Psoas muscle (tissue), 7 donors: ENCODE measurements at regions not wholly inside any gene's neighbourhood (a gene's known extent, or its start where the extent isn't known, plus 50 kb on each side); places are given as distances from the start of the nearest gene placed in this dataset.

ENCODE experiments used
- ATAC-seq, 4 donors: fragments of 200-7000 bp; cut with Tn5 transposase; one replicate each; pipeline ENCODE4 v1.9.1; 2020; ENCODE audit warnings: moderate library complexity in 3 of 4, mild to moderate bottlenecking in 2 of 4
- DNase-seq, 2 donors: peaks; one replicate each; pipeline ENCODE4 v3.0.0-alpha.2; 2020
- H3K27ac ChIP-seq: fragments of 200-600 bp; one replicate; pipeline ENCODE4 v1.8.0; 2022
- H3K27me3 ChIP-seq, 3 donors: fragments of 200-600 bp in 1 of 3; one replicate each; pipeline versions ENCODE4 v1.6.1 to v1.8.0; 2013 to 2022; ENCODE audit warnings: low read length in 2 of 3, mild to moderate bottlenecking in 2 of 3, moderate library complexity in 1 of 3; ENCODE audit not compliant: insufficient read depth in 3 of 3
- H3K36me3 ChIP-seq, 2 donors: fragments of 200-600 bp in 1 of 2; one replicate each; pipeline versions ENCODE4 v1.6.1 to v1.8.0; 2013 to 2022; ENCODE audit warnings: low read depth in 1 of 2, mild to moderate bottlenecking in 1 of 2, moderate library complexity in 1 of 2; ENCODE audit not compliant: insufficient read depth in 1 of 2
- H3K4me1 ChIP-seq: fragments of 200-600 bp; one replicate; pipeline ENCODE4 v1.8.0; 2022
- H3K4me3 ChIP-seq: fragments of 200-600 bp; one replicate; pipeline ENCODE4 v1.8.0; 2022; ENCODE audit warnings: mild to moderate bottlenecking
- H3K9me3 ChIP-seq: fragments of 200-600 bp; one replicate; pipeline ENCODE4 v1.8.0; 2022
- CTCF ChIP-seq: fragments of 200-600 bp; IDR thresholded peaks from one replicate; pipeline ENCODE4 v1.8.0; 2022; ENCODE audit warnings: antibody characterized with exemption
- WGBS, 3 donors: extraction: QIAGEN DNeasy Blood & Tissue Kit; methylation state at CpG; one replicate each; pipeline versions ENCODE4 v1.1.6 to v1.1.7; 2013; 5-methylcytosine and 5-hydroxymethylcytosine counted together
- intact Hi-C, 2 donors: fragments of 100-400 bp; cut with DNase I; formaldehyde crosslinking; loops; one replicate each; pipeline versions ENCODE4 v1.11.0 to v1.14.2; 2022
- donor health status: healthy with polysubstance abuse.
- donor health status: DM: no; HTN: no; CAD: no; lungs with moderate emphysema.
- donor health status: Bipolar disorder and iron deficiency.
- donor health status: healthy.
- donor health status: DM: yes; HTN: yes; CAD: no.
- donor health status: DM: no; HTN: no; CAD: no.
- donor health status: DM: yes; HTN: yes; CAD: no.

GRCh38 chr5:167406513-167406912 lies 884.9 kb upstream of the WWC1 start:
- TF ChIP-seq CTCF: no peak
- H3K9me3 ChIP-seq: no peaks in the 10 kb centered on the region

GRCh38 chr5:167412556-167412955 lies 878.9 kb upstream of the WWC1 start:
- Histone ChIP-seq H3K4me3 (no peak overlapping the region), H3K4me1 (no peaks in the 10 kb centered on the region), H3K27ac (no peak overlapping the region), H3K36me3 (no peaks in the 10 kb centered on the region), H3K9me3 (no peaks in the 10 kb centered on the region), H3K27me3 (no peaks in the 10 kb centered on the region)
- ATAC-seq: no peak
- DNase-seq: no peak
- TF ChIP-seq CTCF: no peak
- intact Hi-C loops: no loop called here
- WGBS, 3 donors: 68 to 82% (median 71%) methylated on average over 1 of the region's 1 CpG

More at GRCh38 chr5:167406513-167406912, 884.9 kb upstream of the WWC1 start:
- intact Hi-C loops: no loop called here
- no peak for ATAC-seq
- Histone ChIP-seq H3K27me3 (no peaks in the 10 kb centered on the region), H3K27ac (no peak overlapping the region), H3K4me3 (no peak overlapping the region), H3K36me3 (no peaks in the 10 kb centered on the region), H3K4me1 (no peaks in the 10 kb centered on the region)
- DNase-seq: no peak

GRCh38 chr5:167413506-167413905 lies 877.9 kb upstream of the WWC1 start:
- Histone ChIP-seq H3K4me1 (no peaks in the 10 kb centered on the region), H3K9me3 (no peaks in the 10 kb centered on the region), H3K27ac (no peak overlapping the region), H3K4me3 (no peak overlapping the region), H3K27me3 (no peaks in the 10 kb centered on the region), H3K36me3 (no peaks in the 10 kb centered on the region)
- WGBS, 3 donors: 32 to 44% (median 38%) methylated on average over 5 of the region's 5 CpGs
- ATAC-seq: no peak
- intact Hi-C loops: no loop called here
- TF ChIP-seq CTCF: no peak
- DNase-seq: no peak

- intact Hi-C loops: no loop called here
- no peaks in the 10 kb centered on the region for H3K9me3 ChIP-seq
- no peak for DNase-seq
- no peak for ATAC-seq
- WGBS, 3 donors: 63 to 79% (median 68%) methylated on average over 4 of the region's 4 CpGs
- no peak overlapping the region for H3K27ac ChIP-seq
- no peak for TF ChIP-seq CTCF
- no peaks in the 10 kb centered on the region for H3K36me3 ChIP-seq
- no peaks in the 10 kb centered on the region for H3K4me1 ChIP-seq
- no peak overlapping the region for H3K4me3 ChIP-seq
- H3K27me3 ChIP-seq: no peaks in the 10 kb centered on the region
Observed at GRCh38 chr5:167414611-167415010, 876.8 kb upstream of the WWC1 start.
